SK-N-SH (cell line): ENCODE measurements at regions not wholly inside any gene's neighbourhood (a gene's known extent, or its start where the extent isn't known, plus 50 kb on each side); places are given as distances from the start of the nearest gene placed in this dataset.
"Not testable (repeated sequence)": the region's sequence is repeated elsewhere in the genome, so short reads cannot be mapped to it uniquely, and the experiment has no call there.

ENCODE experiments used
- CTCF ChIA-PET: fragments of 300-600, 350-600 bp; formaldehyde crosslinking; extraction: SDS; loops from one replicate; lab custom pipeline; 2021; lab: Yijun Ruan, JAX
- POLR2A ChIA-PET: fragments of 350-600 bp; sonication (Branson Sonifier 250); formaldehyde crosslinking; extraction: SDS; loops from one replicate; lab custom pipeline; 2020; ENCODE audit warnings: antibody characterized with exemption, inconsistent platforms; lab: Yijun Ruan, JAX
- DNase-seq: peaks from one replicate; pipeline ENCODE4 v3.0.0; 2012
- H2AFZ ChIP-seq: fragments of 200-600 bp; sonication (generic); 2 replicates; pipeline ENCODE4 v1.8.1; 2016; ENCODE audit warnings: antibody characterized with exemption, mild to moderate bottlenecking, low read depth
- H3F3A ChIP-seq: fragments of 200-600 bp; sonication (generic); replicated peaks from 2 replicates; pipeline ENCODE3; 2016; ENCODE audit warnings: antibody characterized with exemption, mild to moderate bottlenecking; ENCODE audit not compliant: insufficient read depth
- H3K27ac ChIP-seq, 2 experiments: fragments of 200-500 bp in 1 of 2; fragments of 200-600 bp in 1 of 2; sonication (Bioruptor generic) in 1 of 2; sonication (generic), shearing (Covaris generic) in 1 of 2; 2 replicates each; pipeline versions ENCODE4 v1.5.1 to v1.6.1; 2014 to 2016; ENCODE audit warnings: low read depth in 2 of 2, inconsistent platforms in 1 of 2, low read length in 1 of 2, mild to moderate bottlenecking in 1 of 2, mixed read lengths in 1 of 2
- H3K27me3 ChIP-seq: fragments of 200-600 bp; sonication (generic), shearing (Covaris generic); 2 replicates; pipeline ENCODE4 v1.6.1; 2016; ENCODE audit warnings: mixed run types; ENCODE audit not compliant: insufficient read depth
- H3K36me3 ChIP-seq, 2 experiments: fragments of 200-500 bp in 1 of 2; fragments of 200-600 bp in 1 of 2; sonication (Bioruptor generic) in 1 of 2; sonication (generic) in 1 of 2; replicated peaks in 1 of 2; 2 replicates each; pipeline versions ENCODE3 to v1.5.1; 2014 to 2016; ENCODE audit warnings: low read length in 1 of 2, mild to moderate bottlenecking in 1 of 2; ENCODE audit not compliant: insufficient read depth in 2 of 2, control insufficient read depth in 1 of 2
- H3K4me1 ChIP-seq, 2 experiments: fragments of 200-500 bp in 1 of 2; fragments of 200-600 bp in 1 of 2; sonication (Bioruptor generic) in 1 of 2; sonication (generic), shearing (Covaris generic) in 1 of 2; 2 replicates each; pipeline versions ENCODE4 v1.5.1 to v1.6.1; 2014 to 2016; ENCODE audit warnings: low read depth in 1 of 2, low read length in 1 of 2, mixed run types in 1 of 2; ENCODE audit not compliant: insufficient read depth in 2 of 2, control insufficient read depth in 1 of 2
- H3K4me2 ChIP-seq: fragments of 200-600 bp; sonication (generic), shearing (Covaris generic); 2 replicates; pipeline ENCODE4 v1.6.1; 2017; ENCODE audit warnings: mixed run types
- H3K4me3 ChIP-seq, 2 experiments: fragments of 200-500 bp in 1 of 2; fragments of 200-600 bp in 1 of 2; sonication (Bioruptor generic) in 1 of 2; sonication (generic), shearing (Covaris generic) in 1 of 2; 2 replicates each; pipeline versions ENCODE4 v1.5.1 to v1.8.1; 2014 to 2016; ENCODE audit warnings: low read depth in 2 of 2, inconsistent platforms in 1 of 2, low read length in 1 of 2, mild to moderate bottlenecking in 1 of 2, mixed read lengths in 1 of 2, moderate library complexity in 1 of 2
- H3K79me2 ChIP-seq: fragments of 200-600 bp; sonication (generic); 2 replicates; pipeline ENCODE4 v1.8.1; 2017; ENCODE audit warnings: mild to moderate bottlenecking; ENCODE audit not compliant: insufficient read depth
- H3K9ac ChIP-seq: fragments of 200-600 bp; sonication (generic); 2 replicates; pipeline ENCODE4 v1.6.1; 2017; ENCODE audit warnings: mixed run types
- H3K9me2 ChIP-seq: fragments of 200-600 bp; sonication (generic); 2 replicates; pipeline ENCODE4 v1.6.1; 2017; ENCODE audit warnings: mixed run types
- H3K9me3 ChIP-seq: fragments of 200-600 bp; sonication (generic); 2 replicates; pipeline ENCODE4 v1.6.1; 2017; ENCODE audit warnings: mixed run types, mild to moderate bottlenecking, moderate library complexity
- H4K20me1 ChIP-seq: fragments of 200-600 bp; sonication (generic); 2 replicates; pipeline ENCODE4 v1.6.1; 2017; ENCODE audit warnings: mild to moderate bottlenecking, mixed run types; ENCODE audit not compliant: insufficient read depth
- CHD2 ChIP-seq: fragments of 150-350 bp; IDR thresholded peaks from 2 replicates; pipeline ENCODE4 v1.6.1; 2018; ENCODE audit warnings: low read length; ENCODE audit not compliant: partially characterized antibody
- EP300 ChIP-seq, 2 experiments: IDR thresholded peaks; 2 replicates each; pipeline versions ENCODE4 v1.4.0 to v1.6.1; 2012; ENCODE audit warnings: borderline replicate concordance in 1 of 2, low read depth in 1 of 2, low read length in 1 of 2
- GABPA ChIP-seq: IDR thresholded peaks from 2 replicates; pipeline ENCODE4 v1.4.0; 2012; ENCODE audit warnings: low read depth, mild to moderate bottlenecking
- MXI1 ChIP-seq: IDR thresholded peaks from 2 replicates; pipeline ENCODE4 v1.6.1; 2012; ENCODE audit warnings: mild to moderate bottlenecking, low read depth, low read length, improper control_type of control experiment
- NRF1 ChIP-seq: IDR thresholded peaks from 2 replicates; pipeline ENCODE4 v1.6.1; 2012; ENCODE audit warnings: low read depth, mild to moderate bottlenecking, low read length
- POLR2AphosphoS5 ChIP-seq: IDR thresholded peaks from 2 replicates; pipeline ENCODE4 v1.6.1; 2012; ENCODE audit warnings: low read depth, low read length
- SIN3A ChIP-seq: IDR thresholded peaks from 2 replicates; pipeline ENCODE4 v1.6.1; 2012; ENCODE audit warnings: low read depth, mild to moderate bottlenecking, low read length, moderate library complexity, borderline replicate concordance
- SMC3 ChIP-seq: IDR thresholded peaks from 2 replicates; pipeline ENCODE4 v1.6.1; 2012; ENCODE audit warnings: low read depth, low read length, improper control_type of control experiment
- WGBS: methylation state at CpG from one replicate; pipeline ENCODE4 v1.1.6; 2017; ENCODE audit warnings: low lambda C conversion rate; 5-methylcytosine and 5-hydroxymethylcytosine counted together
- TF ChIP-seq, protein P1 (sequence below): fragments of 200-600 bp; sonication (generic); IDR thresholded peaks from 2 replicates; pipeline ENCODE4 v1.6.1; 2017; ENCODE audit warnings: antibody characterized with exemption, mild to moderate bottlenecking, moderate library complexity
- TF ChIP-seq, protein P2 (sequence below): IDR thresholded peaks from 2 replicates; pipeline ENCODE4; 2012
- TF ChIP-seq, protein P3 (sequence below): IDR thresholded peaks from 2 replicates; pipeline ENCODE4 v1.4.0; 2012; ENCODE audit warnings: low read depth, borderline replicate concordance
- TF ChIP-seq, protein P4 (sequence below): IDR thresholded peaks from 2 replicates; pipeline ENCODE4 v1.4.0; 2012; ENCODE audit warnings: low read depth
- TF ChIP-seq, protein P5 (sequence below): fragments of 150-350 bp; IDR thresholded peaks from 2 replicates; pipeline ENCODE4 v1.6.1; 2016; ENCODE audit warnings: mild to moderate bottlenecking, low read depth, low read length

DNA sequence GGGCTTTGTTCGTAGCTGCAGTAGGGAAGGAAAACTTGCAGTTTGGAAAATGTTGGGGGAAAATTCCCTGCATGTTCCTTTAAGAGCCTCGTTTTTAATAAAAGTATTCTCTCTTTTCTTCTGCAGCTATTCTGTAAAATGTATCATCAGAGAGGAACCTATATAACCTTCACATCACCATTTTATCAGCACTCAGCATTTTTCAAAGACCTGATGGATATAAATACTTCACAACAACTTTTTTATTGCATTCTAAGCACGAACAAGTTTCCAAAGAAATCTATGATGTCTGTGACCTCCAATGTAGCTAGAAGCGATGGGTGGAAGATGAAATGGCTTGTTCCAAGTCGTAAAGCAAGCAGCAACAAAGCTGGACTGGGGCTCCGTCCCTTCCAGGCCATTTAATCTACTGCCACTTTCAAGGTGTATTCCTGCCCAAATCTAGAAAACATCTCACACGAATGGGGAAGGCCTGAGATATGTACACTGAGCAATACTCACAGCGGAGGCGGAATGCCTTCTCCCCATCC, 84.0 kb downstream of the NSUN2 start:
- Histone ChIP-seq H3K9me2 (no peaks in the 10 kb centered on the region), H3K4me1 (peaks cover 0 to 6% of the 10 kb centered on the region in 2 experiments; a peak in 1 of 4 replicates), H3K9me3 (no peaks in the 10 kb centered on the region), H3K79me2 (no peaks in the 10 kb centered on the region), H4K20me1 (no peaks in the 10 kb centered on the region), H3F3A (no peaks in the 10 kb centered on the region), H3K27me3 (no peaks in the 10 kb centered on the region), H3K27ac (no peak overlapping the region), H3K4me2 (no peak overlapping the region), H3K9ac (no peak overlapping the region), H3K4me3 (no peak overlapping the region), H3K36me3 (no peaks in the 10 kb centered on the region), H2AFZ (no peak overlapping the region)
- DNase-seq: no peak
- ChIA-PET CTCF (interaction anchor here (1.3 kb wide), 1 partner anchor 35 kb away, joined by 3 read pairs; no protein-coding TSS in a partner anchor), POLR2A (no interaction called here)
- TF ChIP-seq MXI1 (no peak), SIN3A (no peak), SMC3 (no peak), CHD2 (no peak), NRF1 (no peak), POLR2AphosphoS5 (no peak), GABPA (no peak), EP300 (IDR thresholded peaks at IDR 0.05; ENCODE audit: borderline replicate concordance in 1 of 2, low read depth in 1 of 2, low read length in 1 of 2) (no peak)
- TF ChIP-seq, protein P1, sequence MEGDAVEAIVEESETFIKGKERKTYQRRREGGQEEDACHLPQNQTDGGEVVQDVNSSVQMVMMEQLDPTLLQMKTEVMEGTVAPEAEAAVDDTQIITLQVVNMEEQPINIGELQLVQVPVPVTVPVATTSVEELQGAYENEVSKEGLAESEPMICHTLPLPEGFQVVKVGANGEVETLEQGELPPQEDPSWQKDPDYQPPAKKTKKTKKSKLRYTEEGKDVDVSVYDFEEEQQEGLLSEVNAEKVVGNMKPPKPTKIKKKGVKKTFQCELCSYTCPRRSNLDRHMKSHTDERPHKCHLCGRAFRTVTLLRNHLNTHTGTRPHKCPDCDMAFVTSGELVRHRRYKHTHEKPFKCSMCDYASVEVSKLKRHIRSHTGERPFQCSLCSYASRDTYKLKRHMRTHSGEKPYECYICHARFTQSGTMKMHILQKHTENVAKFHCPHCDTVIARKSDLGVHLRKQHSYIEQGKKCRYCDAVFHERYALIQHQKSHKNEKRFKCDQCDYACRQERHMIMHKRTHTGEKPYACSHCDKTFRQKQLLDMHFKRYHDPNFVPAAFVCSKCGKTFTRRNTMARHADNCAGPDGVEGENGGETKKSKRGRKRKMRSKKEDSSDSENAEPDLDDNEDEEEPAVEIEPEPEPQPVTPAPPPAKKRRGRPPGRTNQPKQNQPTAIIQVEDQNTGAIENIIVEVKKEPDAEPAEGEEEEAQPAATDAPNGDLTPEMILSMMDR: no peak
- TF ChIP-seq, protein P2, sequence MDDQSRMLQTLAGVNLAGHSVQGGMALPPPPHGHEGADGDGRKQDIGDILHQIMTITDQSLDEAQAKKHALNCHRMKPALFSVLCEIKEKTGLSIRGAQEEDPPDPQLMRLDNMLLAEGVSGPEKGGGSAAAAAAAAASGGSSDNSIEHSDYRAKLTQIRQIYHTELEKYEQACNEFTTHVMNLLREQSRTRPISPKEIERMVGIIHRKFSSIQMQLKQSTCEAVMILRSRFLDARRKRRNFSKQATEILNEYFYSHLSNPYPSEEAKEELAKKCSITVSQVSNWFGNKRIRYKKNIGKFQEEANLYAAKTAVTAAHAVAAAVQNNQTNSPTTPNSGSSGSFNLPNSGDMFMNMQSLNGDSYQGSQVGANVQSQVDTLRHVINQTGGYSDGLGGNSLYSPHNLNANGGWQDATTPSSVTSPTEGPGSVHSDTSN: no peak
- TF ChIP-seq, protein P3, sequence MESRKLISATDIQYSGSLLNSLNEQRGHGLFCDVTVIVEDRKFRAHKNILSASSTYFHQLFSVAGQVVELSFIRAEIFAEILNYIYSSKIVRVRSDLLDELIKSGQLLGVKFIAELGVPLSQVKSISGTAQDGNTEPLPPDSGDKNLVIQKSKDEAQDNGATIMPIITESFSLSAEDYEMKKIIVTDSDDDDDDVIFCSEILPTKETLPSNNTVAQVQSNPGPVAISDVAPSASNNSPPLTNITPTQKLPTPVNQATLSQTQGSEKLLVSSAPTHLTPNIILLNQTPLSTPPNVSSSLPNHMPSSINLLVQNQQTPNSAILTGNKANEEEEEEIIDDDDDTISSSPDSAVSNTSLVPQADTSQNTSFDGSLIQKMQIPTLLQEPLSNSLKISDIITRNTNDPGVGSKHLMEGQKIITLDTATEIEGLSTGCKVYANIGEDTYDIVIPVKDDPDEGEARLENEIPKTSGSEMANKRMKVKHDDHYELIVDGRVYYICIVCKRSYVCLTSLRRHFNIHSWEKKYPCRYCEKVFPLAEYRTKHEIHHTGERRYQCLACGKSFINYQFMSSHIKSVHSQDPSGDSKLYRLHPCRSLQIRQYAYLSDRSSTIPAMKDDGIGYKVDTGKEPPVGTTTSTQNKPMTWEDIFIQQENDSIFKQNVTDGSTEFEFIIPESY: no peak
- TF ChIP-seq, protein P4, sequence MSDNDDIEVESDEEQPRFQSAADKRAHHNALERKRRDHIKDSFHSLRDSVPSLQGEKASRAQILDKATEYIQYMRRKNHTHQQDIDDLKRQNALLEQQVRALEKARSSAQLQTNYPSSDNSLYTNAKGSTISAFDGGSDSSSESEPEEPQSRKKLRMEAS: no peak
- TF ChIP-seq, protein P5, sequence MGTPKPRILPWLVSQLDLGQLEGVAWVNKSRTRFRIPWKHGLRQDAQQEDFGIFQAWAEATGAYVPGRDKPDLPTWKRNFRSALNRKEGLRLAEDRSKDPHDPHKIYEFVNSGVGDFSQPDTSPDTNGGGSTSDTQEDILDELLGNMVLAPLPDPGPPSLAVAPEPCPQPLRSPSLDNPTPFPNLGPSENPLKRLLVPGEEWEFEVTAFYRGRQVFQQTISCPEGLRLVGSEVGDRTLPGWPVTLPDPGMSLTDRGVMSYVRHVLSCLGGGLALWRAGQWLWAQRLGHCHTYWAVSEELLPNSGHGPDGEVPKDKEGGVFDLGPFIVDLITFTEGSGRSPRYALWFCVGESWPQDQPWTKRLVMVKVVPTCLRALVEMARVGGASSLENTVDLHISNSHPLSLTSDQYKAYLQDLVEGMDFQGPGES: no peak
- 44% methylated on average over 9 of the region's 9 CpGs for WGBS

DNA sequence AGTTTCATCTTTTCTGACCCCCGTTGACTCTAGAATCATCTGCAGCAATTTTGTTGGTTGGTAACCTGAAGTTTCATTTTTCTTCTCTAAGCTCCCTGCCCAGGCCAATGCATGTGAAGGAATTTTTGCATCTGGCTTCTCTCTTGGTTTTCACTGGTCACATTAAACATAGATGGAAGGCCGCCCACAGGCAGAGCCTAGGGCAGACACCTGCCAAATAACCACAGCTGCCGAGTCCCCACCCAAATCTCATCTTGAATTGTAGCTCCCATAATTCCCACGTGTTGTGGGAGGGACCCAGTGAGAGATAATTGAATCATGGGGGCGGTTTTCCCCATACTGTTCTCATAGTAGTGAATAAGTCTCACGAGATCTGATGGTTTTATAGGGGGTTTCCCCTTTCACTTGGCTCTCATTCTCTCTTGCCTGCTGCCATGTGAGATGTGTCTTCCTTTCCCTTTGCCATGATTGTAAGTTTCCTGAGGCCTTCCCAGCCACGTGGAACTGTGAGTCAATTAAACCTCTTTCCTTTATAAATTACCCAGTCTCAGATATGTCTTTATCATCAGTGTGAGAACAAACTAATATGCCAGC, 84.8 kb downstream of the NSUN2 start:
- H3K9me2 ChIP-seq, DNase-seq, H3F3A ChIP-seq, H3K9me3 ChIP-seq, H3K27ac ChIP-seq, H4K20me1 ChIP-seq, H3K36me3 ChIP-seq, H2AFZ ChIP-seq, H3K79me2 ChIP-seq, H3K4me3 ChIP-seq, H3K4me2 ChIP-seq, H3K27me3 ChIP-seq, H3K4me1 ChIP-seq, POLR2A ChIA-PET, H3K9ac ChIP-seq: not testable (repeated sequence)
- CTCF ChIA-PET: interaction anchor here (1.3 kb wide), 1 partner anchor 36 kb away, joined by 3 read pairs; no protein-coding TSS in a partner anchor
- 35% methylated on average over 7 of the region's 7 CpGs for WGBS
